NOMO-1 treated with DMSO at 0.1 percent for 48 hours (cell line): ENCODE measurements at regions not wholly inside any gene's neighbourhood (a gene's known extent, or its start where the extent isn't known, plus 50 kb on each side); places are given as distances from the start of the nearest gene placed in this dataset.
"Not testable (repeated sequence)": the region's sequence is repeated elsewhere in the genome, so short reads cannot be mapped to it uniquely, and the experiment has no call there.

Experiments used
- DNase-seq: peaks from one replicate; lab custom pipeline; 2025; ENCODE audit not compliant: unreplicated experiment; lab: John Stamatoyannopoulos, UW

GRCh38 chr1:222074317-222074716 is 332.4 kb upstream of the DUSP10 start:
- DNase-seq: no peak

GRCh38 chr1:222073307-222073995 is 331.6 kb upstream of the DUSP10 start:
- no peak for DNase-seq

- no peak for DNase-seq
These were observed 329.5 kb upstream of the DUSP10 start for GRCh38 chr1:222071387-222071786.

GRCh38 chr1:222068937-222069336 is 327.0 kb upstream of the DUSP10 start:
- no peak for DNase-seq

- DNase-seq: no peak
These were observed 326.2 kb upstream of the DUSP10 start for GRCh38 chr1:222068101-222068500.

GRCh38 chr1:222066539-222066938 is 324.6 kb upstream of the DUSP10 start:
- DNase-seq: no peak

- no peak for DNase-seq
These were observed 323.3 kb upstream of the DUSP10 start for GRCh38 chr1:222065234-222065633.

- DNase-seq: no peak
These were observed 322.7 kb upstream of the DUSP10 start for GRCh38 chr1:222064388-222065211.

- no peak for DNase-seq
These were observed 320.8 kb upstream of the DUSP10 start for GRCh38 chr1:222062640-222063039.

- DNase-seq: no peak
These were observed 319.9 kb upstream of the DUSP10 start for GRCh38 chr1:222061711-222062359.

GRCh38 chr1:222060210-222060916 is 318.5 kb upstream of the DUSP10 start:
- no peak for DNase-seq

GRCh38 chr1:222058249-222058648 is 316.4 kb upstream of the DUSP10 start:
- DNase-seq: no peak

GRCh38 chr1:222057162-222057561 is 315.3 kb upstream of the DUSP10 start:
- DNase-seq: no peak

- DNase-seq: peak; percentile 43
These were observed 312.5 kb upstream of the DUSP10 start for GRCh38 chr1:222054416-222054815.

GRCh38 chr1:222053790-222054294 is 312.0 kb upstream of the DUSP10 start:
- peak; percentile 26 for DNase-seq

- not testable (repeated sequence) for DNase-seq
These were observed 309.4 kb upstream of the DUSP10 start for GRCh38 chr1:222051311-222051710.

- not testable (repeated sequence) for DNase-seq
These were observed 307.8 kb upstream of the DUSP10 start for GRCh38 chr1:222049661-222050060.

- DNase-seq: no peak
These were observed 307.3 kb upstream of the DUSP10 start for GRCh38 chr1:222049176-222049575.

- DNase-seq: peak; percentile 92
These were observed 306.3 kb upstream of the DUSP10 start for GRCh38 chr1:222048094-222048595.

GRCh38 chr1:222047366-222047765 is 305.5 kb upstream of the DUSP10 start:
- DNase-seq: peak; percentile 47
